IPS-20b (cell line): ENCODE measurements at regions not wholly inside any gene's neighbourhood (a gene's known extent, or its start where the extent isn't known, plus 50 kb on each side); places are given as distances from the start of the nearest gene placed in this dataset.
"Not testable (repeated sequence)": the region's sequence is repeated elsewhere in the genome, so short reads cannot be mapped to it uniquely, and the experiment has no call there.

Source experiments
- H3K27ac ChIP-seq: one replicate; pipeline ENCODE4 v1.5.1; 2013; ENCODE audit warnings: low read length
- H3K27me3 ChIP-seq: 2 replicates; pipeline ENCODE4 v1.6.1; 2013; ENCODE audit warnings: mild to moderate bottlenecking, low read length, inconsistent platforms; ENCODE audit not compliant: insufficient read depth
- H3K36me3 ChIP-seq: 2 replicates; pipeline ENCODE4 v1.6.1; 2013; ENCODE audit warnings: low read depth, mild to moderate bottlenecking, inconsistent platforms, low read length, moderate library complexity; ENCODE audit not compliant: insufficient read depth
- H3K4me1 ChIP-seq: 2 replicates; pipeline ENCODE4 v1.6.1; 2013; ENCODE audit warnings: mild to moderate bottlenecking, control low read depth, inconsistent platforms, low read length, moderate library complexity; ENCODE audit not compliant: insufficient read depth
- H3K4me3 ChIP-seq: 2 replicates; pipeline ENCODE4 v1.5.1; 2013; ENCODE audit warnings: mild to moderate bottlenecking, low read length, inconsistent platforms
- H3K9ac ChIP-seq: 2 replicates; pipeline ENCODE4 v1.6.1; 2013; ENCODE audit warnings: low read depth, mild to moderate bottlenecking, inconsistent platforms, low read length, moderate library complexity
- H3K9me3 ChIP-seq: 2 replicates; pipeline ENCODE4 v1.6.1; 2013; ENCODE audit warnings: mild to moderate bottlenecking, low read depth, low read length, inconsistent platforms; ENCODE audit not compliant: insufficient read depth

DNA sequence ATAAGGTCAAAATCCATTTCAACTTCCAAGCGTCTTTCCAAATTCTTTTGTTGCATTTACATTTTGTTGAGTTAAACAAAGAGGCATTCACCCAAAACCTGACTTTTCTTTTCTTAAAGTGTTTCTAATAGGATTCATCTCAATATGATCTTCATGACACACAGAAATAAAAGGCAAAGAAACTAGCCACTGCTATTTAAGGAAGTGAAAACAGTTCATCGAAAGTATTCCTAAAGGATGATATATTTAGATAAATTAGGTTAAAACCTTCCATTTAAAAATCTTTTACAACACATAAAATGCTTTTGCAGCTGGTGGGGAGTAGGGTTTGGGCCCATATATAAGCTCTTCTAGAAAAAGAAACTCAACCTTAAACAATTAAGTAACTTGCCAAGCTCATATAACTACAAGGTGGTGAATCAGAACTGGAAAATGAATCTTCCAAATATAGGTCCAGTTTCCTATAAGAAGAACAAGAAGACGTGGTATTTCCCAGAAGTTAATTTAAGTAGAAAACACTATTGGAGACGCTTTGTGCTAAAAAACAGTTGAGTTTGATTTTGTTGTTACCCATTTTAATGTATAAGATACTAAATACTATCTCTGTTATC is 336.0 kb upstream of the HNRNPA3 start:
- no peak overlapping the region for H3K4me3 ChIP-seq
- peaks cover 12% of the 10 kb centered on the region; the same call in 1 of the 2 replicates for H3K4me1 ChIP-seq
- H3K9me3 ChIP-seq = peaks cover 4% of the 10 kb centered on the region
- no peaks in the 10 kb centered on the region for H3K36me3 ChIP-seq
- H3K27ac ChIP-seq = no peak overlapping the region
- no peak overlapping the region for H3K9ac ChIP-seq
- H3K27me3 ChIP-seq = no peaks in the 10 kb centered on the region

GRCh38 chr2:176879426-176879995 is 333.1 kb upstream of the HNRNPA3 start:
- Histone ChIP-seq H3K27ac (no peak overlapping the region), H3K4me3 (no peak overlapping the region), H3K27me3 (no peaks in the 10 kb centered on the region), H3K9ac (no peak overlapping the region), H3K9me3 (no peaks in the 10 kb centered on the region), H3K4me1 (no peaks in the 10 kb centered on the region), H3K36me3 (no peaks in the 10 kb centered on the region)

- not testable (repeated sequence) for H3K36me3 ChIP-seq, H3K4me1 ChIP-seq, H3K9me3 ChIP-seq, H3K27me3 ChIP-seq, H3K9ac ChIP-seq, H3K27ac ChIP-seq, H3K4me3 ChIP-seq
Observed at GRCh38 chr2:176882045-176882444, 330.5 kb upstream of the HNRNPA3 start.

DNA sequence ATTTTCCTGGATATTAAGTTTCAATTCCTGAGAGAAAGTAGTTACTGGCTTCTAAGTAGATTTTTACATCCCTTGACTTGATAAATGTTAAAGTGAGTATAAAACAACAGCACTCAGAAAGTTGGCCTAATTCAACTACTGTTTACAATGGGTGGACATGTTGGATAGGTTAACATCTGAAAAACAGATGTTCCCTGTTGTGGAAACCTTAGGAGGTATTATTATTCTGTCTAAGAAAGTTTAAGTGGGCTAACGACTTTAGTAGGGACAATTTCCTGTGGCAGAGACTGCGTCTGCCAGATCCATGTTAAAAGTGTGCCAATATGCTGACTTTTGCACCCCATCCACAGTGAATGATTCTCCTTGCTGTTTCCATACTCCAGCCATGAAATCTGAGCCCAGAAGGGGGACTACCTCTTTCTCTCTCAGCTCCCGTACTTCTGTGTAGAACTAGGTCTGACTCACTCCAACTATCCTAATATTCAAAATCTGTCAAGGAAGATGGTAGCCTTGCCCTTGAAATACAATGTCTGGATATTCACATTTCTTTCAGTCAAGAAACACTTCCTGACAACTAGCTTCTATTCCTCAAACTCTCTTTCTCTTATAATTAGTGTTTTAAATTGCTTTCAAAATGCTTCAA is 327.5 kb upstream of the HNRNPA3 start:
- no peaks in the 10 kb centered on the region for H3K27me3 ChIP-seq
- H3K4me1 ChIP-seq = no peaks in the 10 kb centered on the region
- H3K9me3 ChIP-seq = no peaks in the 10 kb centered on the region
- H3K36me3 ChIP-seq = no peaks in the 10 kb centered on the region
- H3K9ac ChIP-seq = no peak overlapping the region
- no peak overlapping the region for H3K4me3 ChIP-seq
- H3K27ac ChIP-seq = no peak overlapping the region

DNA sequence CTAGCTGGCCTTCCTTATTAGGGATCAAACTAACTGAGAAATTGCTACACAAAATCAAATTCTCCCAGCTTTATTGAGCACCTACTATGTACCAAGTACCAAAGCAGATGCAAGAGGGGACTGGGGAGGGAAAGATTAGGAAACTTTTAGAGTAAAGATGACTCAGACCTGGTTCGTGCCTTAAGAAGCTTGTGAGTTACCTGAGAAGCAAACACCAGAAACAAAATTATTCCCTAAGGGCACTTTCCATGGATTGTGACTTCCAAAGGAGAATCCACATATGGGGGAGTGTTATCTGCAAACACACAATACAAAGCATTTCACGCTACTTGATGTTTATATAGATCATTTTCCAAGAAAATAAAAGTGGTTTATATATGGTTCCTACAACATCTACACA is 326.9 kb upstream of the HNRNPA3 start:
- Histone ChIP-seq H3K27ac (no peak overlapping the region), H3K27me3 (no peaks in the 10 kb centered on the region), H3K9me3 (no peaks in the 10 kb centered on the region), H3K36me3 (no peaks in the 10 kb centered on the region), H3K4me3 (no peak overlapping the region), H3K4me1 (no peaks in the 10 kb centered on the region), H3K9ac (no peak overlapping the region)

GRCh38 chr2:176891105-176891504 is 321.5 kb upstream of the HNRNPA3 start:
- H3K27me3 ChIP-seq = no peaks in the 10 kb centered on the region
- H3K4me3 ChIP-seq = no peak overlapping the region

DNA sequence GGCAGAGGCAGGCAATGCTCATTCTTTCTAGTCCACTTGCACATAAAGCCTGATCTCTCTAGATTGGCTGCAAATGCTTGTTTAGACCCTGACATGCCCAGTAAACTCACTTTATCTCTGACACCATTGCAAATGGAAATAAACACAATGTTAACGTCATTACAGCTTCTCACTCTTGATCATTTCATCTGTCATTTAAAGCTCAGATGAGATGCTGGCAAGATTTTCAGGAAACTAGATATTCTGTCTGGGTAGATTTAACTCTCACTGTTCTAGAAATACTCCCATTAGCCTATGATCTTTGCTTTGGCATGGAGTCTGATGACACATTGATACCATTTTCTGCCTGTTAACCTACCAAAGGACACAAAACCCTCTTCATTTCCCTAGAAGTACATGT is 320.7 kb upstream of the HNRNPA3 start:
- Histone ChIP-seq H3K4me3 (no peak overlapping the region), H3K27me3 (no peaks in the 10 kb centered on the region), H3K9ac (no peak overlapping the region), H3K4me1 (no peaks in the 10 kb centered on the region), H3K27ac (no peak overlapping the region), H3K9me3 (no peaks in the 10 kb centered on the region), H3K36me3 (no peaks in the 10 kb centered on the region)

More at GRCh38 chr2:176891105-176891504, 321.5 kb upstream of the HNRNPA3 start:
- Histone ChIP-seq H3K36me3 (no peaks in the 10 kb centered on the region), H3K9ac (no peak overlapping the region), H3K4me1 (no peaks in the 10 kb centered on the region), H3K27ac (no peak overlapping the region), H3K9me3 (no peaks in the 10 kb centered on the region)

DNA sequence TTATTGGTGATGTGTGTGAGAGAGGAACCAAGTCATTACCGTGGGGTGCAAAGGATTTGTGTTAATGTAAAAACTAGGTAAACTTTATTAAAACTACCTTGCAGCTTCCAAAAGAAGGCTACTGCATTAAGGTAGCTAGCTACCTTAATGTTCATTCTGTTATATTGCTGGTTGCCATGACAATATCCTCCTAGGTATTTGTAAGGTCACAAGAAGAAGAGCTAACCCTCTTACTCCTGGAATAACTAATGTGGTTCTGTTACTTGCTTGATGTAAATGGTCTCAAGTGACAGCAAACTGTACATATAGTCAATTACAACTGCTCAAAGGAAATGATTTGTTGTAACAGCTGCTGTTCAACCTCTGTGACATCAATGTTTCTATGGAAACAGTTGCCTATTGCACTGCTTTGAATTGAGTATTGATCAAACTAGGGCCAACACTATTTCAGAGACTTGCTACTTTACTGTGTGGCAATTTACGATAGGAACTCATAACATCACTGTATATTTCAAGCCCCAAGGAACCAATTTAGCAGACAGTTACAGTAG is 319.8 kb upstream of the HNRNPA3 start:
- H3K9ac ChIP-seq = no peak overlapping the region
- no peaks in the 10 kb centered on the region for H3K4me1 ChIP-seq
- no peaks in the 10 kb centered on the region for H3K27me3 ChIP-seq
- H3K36me3 ChIP-seq = no peaks in the 10 kb centered on the region
- no peak overlapping the region for H3K27ac ChIP-seq
- no peak overlapping the region for H3K4me3 ChIP-seq
- no peaks in the 10 kb centered on the region for H3K9me3 ChIP-seq

DNA sequence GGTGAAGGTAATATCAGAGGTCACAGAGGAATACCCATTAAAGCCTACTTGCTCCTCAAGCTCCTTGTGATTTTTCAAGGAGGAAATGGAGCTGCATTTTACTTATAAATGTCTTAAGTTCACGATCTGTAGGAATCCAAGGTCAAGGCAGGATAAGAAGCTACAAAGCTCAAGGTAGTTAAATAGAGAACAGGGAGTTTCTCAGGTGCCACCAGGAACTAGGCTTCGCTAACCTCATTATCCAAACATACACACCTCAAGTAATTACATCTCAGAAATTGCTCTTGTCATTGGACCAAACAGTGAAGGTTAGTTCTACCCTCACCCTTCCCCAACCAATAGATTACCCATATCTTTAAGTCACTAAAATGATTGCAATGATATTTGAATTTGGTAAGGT is 317.4 kb upstream of the HNRNPA3 start:
- no peaks in the 10 kb centered on the region for H3K36me3 ChIP-seq

GRCh38 chr2:176902454-176902853 is 310.1 kb upstream of the HNRNPA3 start:
- Histone ChIP-seq H3K4me1 (no peaks in the 10 kb centered on the region), H3K27me3 (no peaks in the 10 kb centered on the region), H3K9me3 (no peaks in the 10 kb centered on the region), H3K27ac (no peak overlapping the region), H3K4me3 (no peak overlapping the region), H3K9ac (no peak overlapping the region), H3K36me3 (no peaks in the 10 kb centered on the region)

More for the DNA sequence above, 317.4 kb upstream of the HNRNPA3 start:
- no peak overlapping the region for H3K9ac ChIP-seq
- H3K27ac ChIP-seq = no peak overlapping the region
- H3K27me3 ChIP-seq = no peaks in the 10 kb centered on the region
- no peaks in the 10 kb centered on the region for H3K4me1 ChIP-seq
- no peaks in the 10 kb centered on the region for H3K9me3 ChIP-seq
- no peak overlapping the region for H3K4me3 ChIP-seq

GRCh38 chr2:176904053-176904452 is 308.5 kb upstream of the HNRNPA3 start:
- not testable (repeated sequence) for H3K27me3 ChIP-seq, H3K27ac ChIP-seq, H3K9ac ChIP-seq, H3K9me3 ChIP-seq, H3K4me3 ChIP-seq, H3K36me3 ChIP-seq, H3K4me1 ChIP-seq

DNA sequence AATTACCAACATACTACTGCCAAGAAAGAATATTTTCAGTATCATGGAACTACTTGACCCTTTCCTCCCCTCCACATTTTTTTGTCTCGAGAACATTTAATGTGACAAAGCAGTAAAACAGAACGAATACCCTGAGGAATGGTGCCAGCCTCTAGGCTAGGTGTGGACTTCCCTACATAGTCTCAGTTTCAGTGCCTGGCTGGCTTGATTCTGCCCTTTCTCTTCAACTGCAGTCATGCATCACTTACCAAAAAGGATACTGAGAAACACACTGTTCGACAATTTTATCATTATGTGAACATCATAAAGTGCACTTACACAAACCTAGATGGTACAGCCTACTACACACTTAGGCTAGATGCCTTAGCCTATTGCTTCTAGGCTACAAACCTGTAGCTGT is 305.3 kb upstream of the HNRNPA3 start:
- Histone ChIP-seq H3K27ac (no peak overlapping the region), H3K4me3 (no peak overlapping the region), H3K36me3 (no peaks in the 10 kb centered on the region), H3K4me1 (no peaks in the 10 kb centered on the region), H3K9ac (no peak overlapping the region), H3K27me3 (no peaks in the 10 kb centered on the region), H3K9me3 (no peaks in the 10 kb centered on the region)
